HG03135 (cell line): ENCODE measurements at regions not wholly inside any gene's neighbourhood (a gene's known extent, or its start where the extent isn't known, plus 50 kb on each side); places are given as distances from the start of the nearest gene placed in this dataset.

Source experiments
- ATAC-seq: cut with Tn5 transposase; IDR thresholded peaks from one replicate; pipeline ENCODE4 v1.9.1; 2021; ENCODE audit warnings: mild to moderate bottlenecking, moderate library complexity; ENCODE audit not compliant: unreplicated experiment

GRCh38 chr22:22432937-22433336 is 75.6 kb downstream of the ZNF280B start:
- ATAC-seq: no peak

- no peak for ATAC-seq
These were observed 74.8 kb downstream of the ZNF280B start for GRCh38 chr22:22433770-22434169.
